GM12878 (cell line): ENCODE measurements at regions not wholly inside any gene's neighbourhood (a gene's known extent, or its start where the extent isn't known, plus 50 kb on each side); places are given as distances from the start of the nearest gene placed in this dataset.

Experiments
- ATAC-seq: fragments of 200-7000 bp; cut with Tn5 transposase; 3 replicates; pipeline ENCODE4 v1.9.1; 2020; ENCODE audit warnings: mild to moderate bottlenecking, moderate library complexity
- BruUV-seq: library from RNA; stranded (reverse); fragments of 400-500 nt; replicated peaks from 2 replicates; lab custom pipeline; 2021; lab: Mats Ljungman, UMichigan
- CTCF ChIA-PET: fragments of 300-600 bp; sonication (Branson Sonifier 250); formaldehyde crosslinking; extraction: SDS; loops from one replicate; lab custom pipeline; 2021; ENCODE audit warnings: inconsistent platforms; lab: Yijun Ruan, JAX
- POLR2A ChIA-PET: fragments of 350-600 bp; formaldehyde crosslinking; extraction: SDS; loops from one replicate; lab custom pipeline; 2021; ENCODE audit warnings: inconsistent platforms; lab: Charles Lee
- RAD21 ChIA-PET: fragments of 300-600 bp; sonication (Branson Sonifier 250); formaldehyde crosslinking; loops from one replicate; lab custom pipeline; 2023; ENCODE audit warnings: antibody characterized with exemption; ENCODE audit not compliant: unreplicated experiment; lab: Charles Lee
- SMC1A ChIA-PET: fragments of 300-600 bp; sonication (Branson Sonifier 250); formaldehyde crosslinking; loops from one replicate; lab custom pipeline; 2023; ENCODE audit not compliant: unreplicated experiment, uncharacterized antibody; lab: Charles Lee
- DNase-seq: peaks from one replicate; pipeline ENCODE4 v3.0.0-alpha.2; 2011; ENCODE audit warnings: low read depth, low spot score
- FAIRE-seq: peaks from 3 replicates; lab custom pipeline; 2011; peaks lifted over from hg19 to GRCh38; lab: Jason Lieb, UNC
- H2AFZ ChIP-seq: 2 replicates; pipeline ENCODE4 v1.6.0; 2011; ENCODE audit warnings: low read depth, low read length, control low read depth; ENCODE audit not compliant: control insufficient read depth
- H3K27ac ChIP-seq: 2 replicates; pipeline ENCODE4 v1.5.1; 2011; ENCODE audit warnings: control low read depth; ENCODE audit not compliant: control insufficient read depth, insufficient read depth
- H3K27me3 ChIP-seq, 2 experiments: replicated peaks in 1 of 2; 2 replicates each; pipeline versions ENCODE4 v1.6.0 to v1.6.1; 2011; ENCODE audit warnings: low read length in 1 of 2; ENCODE audit not compliant: control insufficient read depth in 2 of 2, insufficient read depth in 2 of 2
- H3K36me3 ChIP-seq, 2 experiments: 2 replicates each; pipeline ENCODE4 v1.5.1; 2011; ENCODE audit warnings: low read length in 1 of 2; ENCODE audit not compliant: control insufficient read depth in 2 of 2, insufficient read depth in 2 of 2
- H3K4me1 ChIP-seq: 2 replicates; pipeline ENCODE4 v1.6.1; 2011; ENCODE audit warnings: mild to moderate bottlenecking, low read length, moderate library complexity, mixed read lengths; ENCODE audit not compliant: control insufficient read depth, insufficient read depth
- H3K4me2 ChIP-seq: 2 replicates; pipeline ENCODE4 v1.6.0; 2011; ENCODE audit warnings: control low read depth; ENCODE audit not compliant: control insufficient read depth, insufficient read depth
- H3K4me3 ChIP-seq: fragments of 200-600 bp; sonication (generic); 2 replicates; pipeline ENCODE4 v1.5.1; 2016
- H3K79me2 ChIP-seq: 2 replicates; pipeline ENCODE4 v1.6.0; 2011; ENCODE audit warnings: low read length; ENCODE audit not compliant: control insufficient read depth, insufficient read depth
- H3K9ac ChIP-seq: 2 replicates; pipeline ENCODE4 v1.8.0; 2011; ENCODE audit warnings: low read length, control low read depth, mixed read lengths; ENCODE audit not compliant: control insufficient read depth, insufficient read depth
- H3K9me3 ChIP-seq: replicated peaks from 3 replicates; pipeline ENCODE4 v1.5.1; 2011; ENCODE audit warnings: mild to moderate bottlenecking, low read length; ENCODE audit not compliant: control insufficient read depth, insufficient read depth
- H4K20me1 ChIP-seq: 2 replicates; pipeline ENCODE4 v1.6.0; 2011; ENCODE audit not compliant: control insufficient read depth, insufficient read depth
- FOXM1 ChIP-seq: IDR thresholded peaks from 2 replicates; pipeline ENCODE4 v1.6.1; 2012; ENCODE audit warnings: low read depth, mild to moderate bottlenecking, inconsistent platforms, low read length, moderate library complexity
- HCFC1 ChIP-seq: fragments of 150-350 bp; IDR thresholded peaks from 2 replicates; pipeline ENCODE4 v1.6.1; 2014; ENCODE audit warnings: low read length
- HDGF ChIP-seq: fragments of 450-650 bp; IDR thresholded peaks from 2 replicates; pipeline ENCODE4 v1.6.1; 2016; ENCODE audit warnings: antibody characterized with exemption
- IRF4 ChIP-seq: IDR thresholded peaks from 2 replicates; pipeline ENCODE4 v1.6.1; 2011; ENCODE audit warnings: low read depth, low read length
- RELA ChIP-seq: fragments of 450-650 bp; IDR thresholded peaks from 2 replicates; pipeline ENCODE4 v1.8.0; 2014; ENCODE audit warnings: borderline replicate concordance; ENCODE audit not compliant: partially characterized antibody
- SREBF1 ChIP-seq: IDR thresholded peaks from 2 replicates; pipeline ENCODE4 v1.6.1; 2012; ENCODE audit warnings: mild to moderate bottlenecking, low read length
- STAT3 ChIP-seq: IDR thresholded peaks from 2 replicates; pipeline ENCODE4 v1.6.1; 2011; ENCODE audit warnings: low read depth, low read length, improper control_type of control experiment
- WRNIP1 ChIP-seq: IDR thresholded peaks from 2 replicates; pipeline ENCODE4 v1.6.1; 2011; ENCODE audit warnings: low read depth, low read length, improper control_type of control experiment, borderline replicate concordance
- ZNF207 ChIP-seq: fragments of 450-650 bp; IDR thresholded peaks from 2 replicates; pipeline ENCODE4 v1.6.1; 2014; ENCODE audit warnings: antibody characterized with exemption, mild to moderate bottlenecking, borderline replicate concordance
- WGBS: methylation state at CpG from one replicate; pipeline ENCODE4 v1.1.6; 2016; ENCODE audit warnings: low lambda C conversion rate; ENCODE audit not compliant: insufficient replicate concordance, insufficient coverage; ENCODE audit errors: missing lambda C conversion rate; 5-methylcytosine and 5-hydroxymethylcytosine counted together
- in situ Hi-C: fragments of 300-500 bp; cut with MboI; formaldehyde crosslinking; loops from 9 replicates; pipeline ENCODE4 v1.14.3; 2018; ENCODE audit warnings: mixed read lengths
- intact Hi-C: fragments of 100-400 bp; cut with micrococcal nuclease; formaldehyde crosslinking; loops from one replicate; pipeline ENCODE4 v1.14.2; 2022; ENCODE audit not compliant: unreplicated experiment
- TF ChIP-seq, protein P1 (sequence below): fragments of 450-650 bp; IDR thresholded peaks from 2 replicates; pipeline ENCODE4 v1.6.1; 2017; ENCODE audit warnings: low read depth, mild to moderate bottlenecking, moderate library complexity

DNA sequence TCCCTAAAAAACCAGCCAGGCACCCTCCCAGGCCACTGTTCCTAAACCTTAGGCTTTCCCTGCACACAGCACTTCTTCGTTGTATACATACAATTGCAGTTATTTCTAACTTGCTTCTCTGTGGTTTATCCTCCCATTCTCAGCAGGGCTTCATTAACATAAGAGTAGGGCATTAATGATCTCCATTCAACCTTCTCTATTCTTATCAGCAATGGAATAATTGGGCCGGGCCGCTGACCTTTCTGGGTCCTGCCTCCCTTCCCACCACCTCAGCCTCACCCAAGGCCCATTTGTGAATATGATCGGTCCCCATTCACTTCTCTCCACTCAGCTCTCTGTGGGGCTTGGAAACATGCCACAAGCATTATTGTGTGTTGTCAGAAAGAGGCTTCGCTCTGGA lies 184.2 kb downstream of the SUCLA2 start:
- no peaks in the 10 kb centered on the region; a peak in 1 of 4 replicates for H3K27me3 ChIP-seq
- in situ Hi-C loops: no loop called here
- POLR2A ChIA-PET: no interaction called here
- no peak overlapping the region for H3K27ac ChIP-seq
- no peaks in the 10 kb centered on the region for H3K79me2 ChIP-seq
- H3K4me3 ChIP-seq: no peak overlapping the region
- H3K4me1 ChIP-seq: no peaks in the 10 kb centered on the region
- H3K9ac ChIP-seq: no peak overlapping the region
- RAD21 ChIA-PET: no interaction called here
- 11% methylated on average over 5 of the region's 5 CpGs for WGBS
- H3K9me3 ChIP-seq: no peaks in the 10 kb centered on the region
- FAIRE-seq: no peak
- SMC1A ChIA-PET: no interaction called here
- no peaks in the 10 kb centered on the region for H3K36me3 ChIP-seq
- intact Hi-C loops: no loop called here
- no TSS peak for BruUV-seq
- H3K4me2 ChIP-seq: no peak overlapping the region
- TF ChIP-seq RELA: no peak
- no peak for TF ChIP-seq HDGF
- TF ChIP-seq, all 136 proteins: peak for 0
- CTCF ChIA-PET: no interaction called here
- Histone ChIP-seq H2AFZ (no peak overlapping the region), H4K20me1 (no peaks in the 10 kb centered on the region)
- DNase-seq: no peak
- no peak for ATAC-seq

DNA sequence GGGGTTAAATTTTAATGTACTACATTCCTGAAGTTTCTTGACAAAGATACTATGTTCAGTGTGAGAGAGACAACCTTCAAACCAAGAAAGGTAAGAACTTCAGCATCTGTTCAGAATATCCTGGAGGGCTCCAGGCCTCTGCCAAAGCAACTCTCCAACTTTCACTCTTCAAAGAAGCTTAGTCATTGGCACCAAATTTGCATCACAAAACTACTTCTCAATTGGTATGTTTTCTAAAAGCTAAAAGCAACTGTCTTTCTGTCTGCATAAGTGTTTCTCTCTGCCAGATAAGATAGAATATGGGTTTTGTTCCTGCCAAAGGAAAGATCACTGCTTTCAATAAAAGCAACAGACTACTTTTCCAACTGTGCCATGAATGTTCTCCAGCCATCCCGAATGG lies 187.4 kb downstream of the SUCLA2 start:
- no peaks in the 10 kb centered on the region for H4K20me1 ChIP-seq
- H3K4me2 ChIP-seq: no peak overlapping the region
- H3K27ac ChIP-seq: no peak overlapping the region
- no TSS peak for BruUV-seq
- H3K36me3 ChIP-seq: no peaks in the 10 kb centered on the region
- H3K27me3 ChIP-seq: no peaks in the 10 kb centered on the region
- DNase-seq (no peak), FAIRE-seq (no peak), ATAC-seq (no peak)
- H3K4me1 ChIP-seq: no peaks in the 10 kb centered on the region
- CTCF ChIA-PET: no interaction called here
- no peak for TF ChIP-seq STAT3
- no peak for TF ChIP-seq SREBF1
- TF ChIP-seq FOXM1: no peak
- no peak for TF ChIP-seq WRNIP1
- no peak for TF ChIP-seq ZNF207
- TF ChIP-seq HCFC1: no peak
- no peak for TF ChIP-seq IRF4
- TF ChIP-seq, protein P1, sequence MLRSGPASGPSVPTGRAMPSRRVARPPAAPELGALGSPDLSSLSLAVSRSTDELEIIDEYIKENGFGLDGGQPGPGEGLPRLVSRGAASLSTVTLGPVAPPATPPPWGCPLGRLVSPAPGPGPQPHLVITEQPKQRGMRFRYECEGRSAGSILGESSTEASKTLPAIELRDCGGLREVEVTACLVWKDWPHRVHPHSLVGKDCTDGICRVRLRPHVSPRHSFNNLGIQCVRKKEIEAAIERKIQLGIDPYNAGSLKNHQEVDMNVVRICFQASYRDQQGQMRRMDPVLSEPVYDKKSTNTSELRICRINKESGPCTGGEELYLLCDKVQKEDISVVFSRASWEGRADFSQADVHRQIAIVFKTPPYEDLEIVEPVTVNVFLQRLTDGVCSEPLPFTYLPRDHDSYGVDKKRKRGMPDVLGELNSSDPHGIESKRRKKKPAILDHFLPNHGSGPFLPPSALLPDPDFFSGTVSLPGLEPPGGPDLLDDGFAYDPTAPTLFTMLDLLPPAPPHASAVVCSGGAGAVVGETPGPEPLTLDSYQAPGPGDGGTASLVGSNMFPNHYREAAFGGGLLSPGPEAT: no peak
- no peaks in the 10 kb centered on the region for H3K79me2 ChIP-seq
- no peak overlapping the region for H3K9ac ChIP-seq
- intact Hi-C loops: no loop called here
- POLR2A ChIA-PET: no interaction called here
- RAD21 ChIA-PET: no interaction called here
- SMC1A ChIA-PET: no interaction called here
- no peak overlapping the region for H2AFZ ChIP-seq
- no peak overlapping the region for H3K4me3 ChIP-seq
- in situ Hi-C loops: no loop called here
- H3K9me3 ChIP-seq: no peaks in the 10 kb centered on the region
- WGBS: 85% methylated on average over 1 of the region's 1 CpG
